ENCODE measurements at regions not wholly inside any gene's neighbourhood (a gene's known extent, or its start where the extent isn't known, plus 50 kb on each side); places are given as distances from the start of the nearest gene placed in this dataset.

GRCh38 chr5:58069846-58070245 is 390.0 kb downstream of the PLK2 start:
- ChIA-PET CTCF (no interaction called here), POLR2A (ENCODE audit: unreplicated experiment) (interaction anchor here (0.7 kb wide), 1 partner anchor 234 kb away, joined by 3 read pairs; no protein-coding TSS in a partner anchor)
- Histone ChIP-seq H3K9me3 (ENCODE audit: low read length) (no peaks in the 10 kb centered on the region), H3K4me2 (ENCODE audit: low read length) (peak overlapping the region; percentile 73), H3K9ac (ENCODE audit: low read length) (peak overlapping the region; percentile 44; the same call in 1 of the 2 replicates), H3K4me1 (ENCODE audit: insufficient read depth, low read length) (peaks cover 19% of the 10 kb centered on the region), H3K27ac (ENCODE audit: low read length) (peak overlapping the region; percentile 91), H2AFZ (ENCODE audit: low read length) (no peak overlapping the region), H3K36me3 (ENCODE audit: low read depth, low read length) (no peaks in the 10 kb centered on the region), H3K4me3 (ENCODE audit: low read length) (no peak overlapping the region), H3K79me2 (ENCODE audit: low read length) (no peaks in the 10 kb centered on the region), H3K27me3 (ENCODE audit: low read length) (no peaks in the 10 kb centered on the region), H4K20me1 (ENCODE audit: low read length) (no peaks in the 10 kb centered on the region), H3K9me2 (replicated peaks; ENCODE audit: low read length) (no peaks in the 10 kb centered on the region), H3F3A (ENCODE audit: low read length, unreplicated experiment) (no peaks in the 10 kb centered on the region)
- ATAC-seq: peak; percentile 95
- DNase-seq: peak; percentile 84
- no TSS peak for BruUV-seq (replicated peaks)
- no peak for TF ChIP-seq EZH2phosphoT487 (IDR thresholded peaks at IDR 0.05; ENCODE audit: borderline replicate concordance, low read length)
- TF ChIP-seq EZH2 (IDR thresholded peaks at IDR 0.05; ENCODE audit: low read length, unreplicated experiment): no peak
- no peak for TF ChIP-seq CTCF (conservative IDR thresholded peaks at IDR 0.05; ENCODE audit: low read depth, low read length)
- intact Hi-C loops (cut with micrococcal nuclease): loop anchor here (1.0 to 5.0 kb wide), 6 partner anchors 67 to 392 kb away; partner anchors contain the start of gene PLK2

- no peaks in the 10 kb centered on the region for H3K9me2 ChIP-seq (replicated peaks; ENCODE audit: low read length)
- no peaks in the 10 kb centered on the region for H3F3A ChIP-seq (ENCODE audit: low read length, unreplicated experiment)
- peak overlapping the region; percentile 44 for H3K9ac ChIP-seq (ENCODE audit: low read length)
- no peak for ATAC-seq
- ChIA-PET POLR2A (ENCODE audit: unreplicated experiment) (interaction anchor here (0.7 kb wide), 1 partner anchor 233 kb away, joined by 3 read pairs; no protein-coding TSS in a partner anchor), CTCF (no interaction called here)
- peaks cover 16% of the 10 kb centered on the region for H3K4me1 ChIP-seq (ENCODE audit: insufficient read depth, low read length)
- no peak overlapping the region for H2AFZ ChIP-seq (ENCODE audit: low read length)
- H3K27ac ChIP-seq (ENCODE audit: low read length): peak overlapping the region; percentile 91
- H3K9me3 ChIP-seq (ENCODE audit: low read length): no peaks in the 10 kb centered on the region
- no peaks in the 10 kb centered on the region for H4K20me1 ChIP-seq (ENCODE audit: low read length)
- DNase-seq: no peak
- no peak overlapping the region for H3K4me3 ChIP-seq (ENCODE audit: low read length)
- H3K27me3 ChIP-seq (ENCODE audit: low read length): no peaks in the 10 kb centered on the region
- no peaks in the 10 kb centered on the region for H3K36me3 ChIP-seq (ENCODE audit: low read depth, low read length)
- no peak for TF ChIP-seq CTCF (conservative IDR thresholded peaks at IDR 0.05; ENCODE audit: low read depth, low read length)
- TF ChIP-seq EZH2 (IDR thresholded peaks at IDR 0.05; ENCODE audit: low read length, unreplicated experiment): no peak
- no peak for TF ChIP-seq EZH2phosphoT487 (IDR thresholded peaks at IDR 0.05; ENCODE audit: borderline replicate concordance, low read length)
- H3K79me2 ChIP-seq (ENCODE audit: low read length): no peaks in the 10 kb centered on the region
- intact Hi-C loops (cut with micrococcal nuclease): no loop called here
- H3K4me2 ChIP-seq (ENCODE audit: low read length): peak overlapping the region; percentile 1; the same call in 1 of the 2 replicates
- BruUV-seq (replicated peaks): no TSS peak
Observed at GRCh38 chr5:58069016-58069705, 390.7 kb downstream of the PLK2 start.

GRCh38 chr5:58066557-58066956 is 393.3 kb downstream of the PLK2 start:
- ATAC-seq (no peak), DNase-seq (no peak)
- intact Hi-C loops (cut with micrococcal nuclease): no loop called here
- Histone ChIP-seq H3K27me3 (ENCODE audit: low read length) (no peaks in the 10 kb centered on the region), H4K20me1 (ENCODE audit: low read length) (no peaks in the 10 kb centered on the region), H2AFZ (ENCODE audit: low read length) (no peak overlapping the region), H3K36me3 (ENCODE audit: low read depth, low read length) (no peaks in the 10 kb centered on the region), H3K79me2 (ENCODE audit: low read length) (no peaks in the 10 kb centered on the region), H3K4me2 (ENCODE audit: low read length) (no peak overlapping the region), H3K4me1 (ENCODE audit: insufficient read depth, low read length) (peaks cover 13% of the 10 kb centered on the region), H3K9ac (ENCODE audit: low read length) (no peak overlapping the region), H3F3A (ENCODE audit: low read length, unreplicated experiment) (no peaks in the 10 kb centered on the region), H3K4me3 (ENCODE audit: low read length) (no peak overlapping the region), H3K9me3 (ENCODE audit: low read length) (no peaks in the 10 kb centered on the region), H3K9me2 (replicated peaks; ENCODE audit: low read length) (no peaks in the 10 kb centered on the region), H3K27ac (ENCODE audit: low read length) (no peak overlapping the region)
- POLR2A ChIA-PET (ENCODE audit: unreplicated experiment): no interaction called here
- TF ChIP-seq EZH2 (IDR thresholded peaks at IDR 0.05; ENCODE audit: low read length, unreplicated experiment): no peak
- no peak for TF ChIP-seq CTCF (conservative IDR thresholded peaks at IDR 0.05; ENCODE audit: low read depth, low read length)
- TF ChIP-seq EZH2phosphoT487 (IDR thresholded peaks at IDR 0.05; ENCODE audit: borderline replicate concordance, low read length): no peak
- BruUV-seq (replicated peaks): no TSS peak
- CTCF ChIA-PET: no interaction called here

All from PC-3 (cell line).